ENCODE measurements at regions not wholly inside any gene's neighbourhood (a gene's known extent, or its start where the extent isn't known, plus 50 kb on each side); places are given as distances from the start of the nearest gene placed in this dataset.

DNA sequence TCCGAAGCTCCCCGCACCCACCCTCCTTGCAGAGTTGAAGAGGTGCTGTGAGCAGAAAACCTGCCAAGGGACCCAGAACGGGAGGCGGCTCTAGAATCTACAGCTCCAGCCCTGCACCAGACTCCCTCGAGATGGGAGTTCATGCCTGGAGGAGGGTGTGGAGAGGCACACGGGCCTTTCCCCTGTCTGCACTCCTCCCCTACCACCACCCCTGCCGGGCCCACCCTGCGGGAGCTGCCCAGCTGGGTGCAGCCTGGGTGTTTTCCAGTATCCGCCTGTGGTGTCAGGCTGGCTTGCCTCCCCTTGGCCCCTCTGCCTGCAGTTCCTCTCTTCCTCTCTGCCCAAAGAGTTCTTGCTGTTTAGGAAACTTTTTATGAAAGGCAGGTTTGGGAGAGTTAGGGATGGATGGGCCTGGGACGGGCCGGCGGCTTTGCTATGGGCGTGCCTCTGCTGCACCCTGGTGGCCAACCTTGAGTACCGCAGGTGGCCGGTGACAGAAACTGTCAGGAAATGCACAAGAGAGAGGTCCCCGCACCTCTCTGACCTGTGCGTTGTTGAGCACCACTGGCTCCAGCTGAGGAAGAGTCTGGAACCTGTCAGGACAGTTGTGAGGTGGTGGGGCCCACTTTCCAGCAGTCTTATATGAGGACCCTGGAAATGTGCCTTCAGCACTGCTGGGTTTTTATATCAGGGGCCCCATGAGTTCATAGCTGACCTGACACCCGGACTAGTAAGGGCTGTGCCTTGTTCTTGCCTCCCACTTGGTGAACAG is 354.1 kb downstream of the SEC14L1 start:
- DNase-seq = peak; percentile 90

- no peak for DNase-seq
Measured at GRCh38 chr17:77495575-77495974, 354.8 kb downstream of the SEC14L1 start.

- DNase-seq = no peak
Measured at GRCh38 chr17:77496401-77496801, 355.6 kb downstream of the SEC14L1 start.

GRCh38 chr17:77496831-77497577 is 356.2 kb downstream of the SEC14L1 start:
- DNase-seq = no peak

GRCh38 chr17:77497578-77497934 is 356.8 kb downstream of the SEC14L1 start:
- no peak for DNase-seq

DNA sequence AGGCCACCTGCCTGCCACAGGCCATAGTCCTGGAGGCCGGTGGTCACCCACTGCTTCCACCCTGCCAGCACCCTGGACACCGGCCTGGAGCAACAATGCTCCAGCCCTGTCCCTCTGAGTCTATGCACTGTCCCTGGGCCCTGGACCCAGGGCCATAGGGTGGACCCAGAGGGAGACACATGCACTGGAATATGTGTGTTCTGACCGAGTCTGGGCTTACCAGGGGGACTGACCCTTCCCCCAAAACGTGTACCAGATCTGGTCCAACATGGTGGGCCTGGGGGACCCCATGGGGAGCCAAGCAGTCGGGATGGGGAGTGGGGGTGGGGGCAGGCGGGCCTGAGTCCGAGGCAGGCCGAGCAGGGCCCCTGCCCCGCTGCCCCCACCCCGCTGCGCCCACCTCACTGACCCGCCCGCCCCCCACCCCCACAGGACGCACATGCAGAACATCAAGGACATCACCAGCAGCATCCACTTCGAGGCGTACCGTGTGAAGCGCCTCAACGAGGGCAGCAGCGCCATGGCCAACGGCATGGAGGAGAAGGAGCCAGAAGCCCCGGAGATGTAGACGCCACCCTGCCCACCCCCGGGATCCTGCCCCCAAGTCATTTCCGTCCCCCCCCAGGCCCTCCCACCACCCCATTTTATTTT is 357.4 kb downstream of the SEC14L1 start:
- DNase-seq = no peak

DNA sequence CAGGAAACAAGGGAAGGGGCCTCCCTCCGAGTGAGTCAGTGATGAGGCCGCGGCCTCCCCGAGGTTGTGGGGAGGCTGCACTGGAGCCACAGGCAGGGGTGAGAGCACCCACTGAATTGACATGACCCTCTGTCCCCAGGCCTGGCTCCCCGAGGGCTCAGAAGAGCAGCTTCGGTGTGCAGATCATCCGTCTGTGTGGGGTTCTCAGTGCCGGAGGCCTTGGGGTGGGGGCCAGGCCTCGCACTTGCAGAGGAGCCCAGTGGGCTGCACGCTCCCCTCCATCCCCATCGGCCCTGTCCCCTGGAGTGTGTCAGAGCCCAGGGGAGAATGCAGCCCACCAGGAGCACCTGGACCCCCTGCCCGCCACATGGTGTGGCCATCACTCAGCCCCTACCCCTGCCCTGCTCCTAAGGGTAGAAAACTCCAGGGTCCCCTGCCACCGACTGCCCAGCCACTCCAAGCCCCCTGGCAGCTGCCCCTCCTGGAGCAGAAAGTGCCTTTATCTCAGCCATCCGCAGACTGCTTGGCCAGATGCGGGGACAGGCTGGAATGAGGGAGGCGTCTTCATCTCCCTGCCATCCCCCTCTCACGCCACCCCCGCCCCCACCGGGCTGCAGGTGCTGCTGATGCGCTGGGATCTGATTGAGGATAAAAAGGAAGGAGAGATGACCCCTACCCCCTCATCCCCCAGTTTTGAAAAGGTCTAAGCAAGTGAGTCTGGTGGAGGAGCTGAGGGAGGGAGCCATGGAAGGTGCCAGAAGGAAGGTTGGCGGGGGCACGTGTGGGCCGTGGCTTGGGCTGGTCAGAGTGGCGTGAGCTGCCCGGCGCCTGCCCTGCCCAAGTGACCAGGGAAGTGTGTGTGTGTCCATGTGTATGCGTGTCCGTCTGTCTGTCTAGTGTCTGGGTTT is 358.3 kb downstream of the SEC14L1 start:
- DNase-seq = no peak

DNA sequence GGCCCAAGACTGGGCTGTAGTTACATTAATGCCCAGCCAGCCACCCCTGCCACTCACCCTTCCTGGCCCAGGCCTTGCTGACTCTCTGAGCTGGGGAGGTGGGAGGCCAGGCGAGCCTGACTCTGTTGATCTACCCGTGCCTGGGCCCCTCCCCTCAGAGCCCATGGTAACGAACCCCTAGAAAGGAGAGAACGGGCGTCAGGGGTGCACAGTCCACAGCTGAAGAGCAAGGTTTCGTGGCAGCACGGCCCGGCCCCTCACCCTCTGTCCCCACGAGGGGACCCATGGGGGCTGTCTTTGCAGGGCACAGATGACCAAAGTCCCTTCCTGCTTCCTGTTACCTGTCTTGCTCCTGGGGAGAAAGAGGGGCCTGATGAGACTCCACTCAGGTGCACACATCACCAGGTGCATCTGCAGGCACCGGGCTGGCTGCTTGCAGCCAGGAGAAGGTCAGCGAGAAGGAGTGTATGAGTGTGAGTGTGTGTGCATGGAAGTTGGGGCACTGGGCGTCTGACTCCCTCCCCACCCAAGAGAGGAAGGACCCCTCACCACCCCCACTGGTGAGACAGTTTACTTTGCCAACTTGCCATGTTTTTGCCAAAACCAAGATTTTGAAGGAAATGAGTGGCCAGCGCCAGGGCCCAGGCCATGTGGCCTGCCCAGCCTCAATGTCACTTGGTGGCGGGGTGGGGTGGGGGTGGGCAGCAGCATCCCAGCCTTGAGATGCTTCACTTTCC is 359.1 kb downstream of the SEC14L1 start:
- DNase-seq = no peak

GRCh38 chr17:77501101-77501566 is 360.4 kb downstream of the SEC14L1 start:
- peak; percentile 69 for DNase-seq

- no peak for DNase-seq
Measured at GRCh38 chr17:77501751-77502625, 361.2 kb downstream of the SEC14L1 start.

DNA sequence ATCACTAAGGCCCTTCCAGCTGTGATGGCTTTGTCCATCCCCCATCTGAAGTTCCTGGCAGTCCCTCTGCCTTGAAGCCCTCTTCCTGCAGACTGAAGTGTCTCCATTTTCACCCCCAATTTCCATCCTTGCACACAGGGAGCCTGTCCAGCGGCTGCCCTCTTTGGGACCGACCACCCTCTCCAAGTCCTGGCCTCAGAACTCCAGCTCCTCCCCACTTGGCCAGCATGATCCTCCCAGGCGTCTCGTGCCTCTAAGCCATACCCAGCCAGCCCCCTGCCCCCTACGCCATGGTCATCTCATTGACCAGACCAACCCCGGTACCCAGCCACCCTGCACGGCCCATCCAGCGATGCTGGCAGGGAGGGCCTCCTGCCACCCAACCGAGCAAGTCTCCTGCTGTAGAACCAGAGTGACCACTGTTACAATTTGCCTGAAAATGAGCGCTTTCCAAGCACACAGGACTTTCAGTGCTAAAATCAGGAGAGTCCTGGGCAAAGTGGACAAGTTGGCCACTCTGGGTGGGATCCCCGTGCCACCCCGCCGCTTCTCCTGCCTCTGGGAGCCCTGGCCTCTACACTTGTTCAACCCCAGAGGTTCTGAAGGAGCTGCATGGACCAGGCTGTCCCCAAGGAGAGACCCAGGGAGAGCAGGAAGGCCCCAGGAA is 362.0 kb downstream of the SEC14L1 start:
- no peak for DNase-seq

DNA sequence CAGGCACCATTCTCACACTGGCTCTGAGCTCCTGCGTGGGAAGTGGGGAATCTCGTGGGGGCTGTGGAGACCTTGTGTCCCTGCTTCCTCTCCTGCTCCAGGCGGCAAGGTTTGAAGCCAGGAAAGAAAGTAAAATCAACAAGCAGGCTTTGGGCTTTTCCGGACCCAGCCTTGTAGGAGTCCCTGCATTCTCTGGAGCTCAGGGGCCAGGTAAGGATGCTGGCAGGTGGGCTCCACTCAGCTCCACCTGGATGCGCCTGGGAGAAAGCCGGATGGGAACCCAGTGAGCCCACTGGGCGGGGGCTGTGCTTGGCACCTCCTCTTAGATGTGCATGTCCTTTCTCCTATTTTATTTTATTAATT is 362.5 kb downstream of the SEC14L1 start:
- no peak for DNase-seq

GRCh38 chr17:77503916-77504651 is 363.3 kb downstream of the SEC14L1 start:
- no peak for DNase-seq

DNA sequence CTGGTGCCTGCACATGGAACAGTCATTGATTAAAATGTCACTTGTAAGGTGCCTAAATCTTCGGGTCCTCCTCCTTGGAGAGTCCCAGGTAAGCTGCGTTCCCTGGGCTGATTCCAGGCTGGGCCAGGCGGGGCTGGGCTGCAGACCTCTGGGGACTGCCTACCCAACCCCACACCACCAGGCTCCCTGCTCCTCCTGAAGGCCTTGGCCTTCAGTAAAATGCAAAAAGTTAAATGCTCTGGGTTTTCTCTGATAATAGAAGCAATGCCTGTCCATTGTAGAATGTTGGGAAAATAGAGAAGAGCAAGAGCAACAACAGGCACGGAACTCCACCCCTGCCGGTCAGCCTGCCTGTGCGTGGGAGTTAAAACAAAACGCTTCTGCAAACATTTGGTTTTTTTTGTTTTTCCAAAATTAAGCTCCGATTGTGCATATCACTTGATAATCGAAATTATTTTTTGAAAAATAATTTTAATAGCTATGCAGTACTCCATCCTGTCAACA is 363.9 kb downstream of the SEC14L1 start:
- no peak for DNase-seq

GRCh38 chr17:77505181-77505639 is 364.4 kb downstream of the SEC14L1 start:
- no peak for DNase-seq

GRCh38 chr17:77506371-77506991 is 365.7 kb downstream of the SEC14L1 start:
- no peak for DNase-seq

- no peak for DNase-seq
Measured at GRCh38 chr17:77507111-77507885, 366.5 kb downstream of the SEC14L1 start.

All from 8988T (cell line).